Activated CD4-positive, alpha-beta T cell treated with anti-CD3 and anti-CD28 coated beads for 36 hours (primary cell): ENCODE measurements at regions not wholly inside any gene's neighbourhood (a gene's known extent, or its start where the extent isn't known, plus 50 kb on each side); places are given as distances from the start of the nearest gene placed in this dataset.
"Not testable (repeated sequence)": the region's sequence is repeated elsewhere in the genome, so short reads cannot be mapped to it uniquely, and the experiment has no call there.

Source experiments
- ATAC-seq: fragments of 200-7000 bp; cut with Tn5 transposase; one replicate; pipeline ENCODE4 v1.10.0; 2021; ENCODE audit warnings: mild to moderate bottlenecking, moderate library complexity
- CTCF ChIA-PET: fragments of 350-600 bp; sonication (Branson Sonifier 250); formaldehyde crosslinking; loops from one replicate; lab custom pipeline; 2021; ENCODE audit warnings: antibody characterized with exemption; lab: Charles Lee
- POLR2A ChIA-PET: fragments of 350-600 bp; sonication (Branson Sonifier 250); formaldehyde crosslinking; loops from one replicate; lab custom pipeline; 2021; ENCODE audit warnings: antibody characterized with exemption, inconsistent platforms; lab: Charles Lee
- DNase-seq: peaks from one replicate; pipeline ENCODE4 v3.0.0-alpha.2; 2020
- H3K27ac Mint-ChIP-seq: one replicate; pipeline ENCODE4 v1.8.0; 2021; ENCODE audit warnings: mixed read lengths
- H3K27me3 Mint-ChIP-seq: one replicate; pipeline ENCODE4 v1.8.0; 2021; ENCODE audit warnings: mixed read lengths
- H3K36me3 Mint-ChIP-seq: one replicate; pipeline ENCODE4 v1.8.0; 2021; ENCODE audit warnings: low read depth, mixed read lengths
- H3K4me1 Mint-ChIP-seq: one replicate; pipeline ENCODE4 v1.8.0; 2021; ENCODE audit warnings: mixed read lengths
- H3K4me3 Mint-ChIP-seq: one replicate; pipeline ENCODE4 v1.8.0; 2021; ENCODE audit warnings: mild to moderate bottlenecking, moderate library complexity, mixed read lengths
- H3K9me3 Mint-ChIP-seq: one replicate; pipeline ENCODE4 v1.8.0; 2021; ENCODE audit warnings: low read depth, mixed read lengths
- intact Hi-C, 2 experiments: fragments of 100-400 bp; cut with DNase I in 1 of 2; cut with micrococcal nuclease in 1 of 2; formaldehyde crosslinking; loops; one replicate each; pipeline versions ENCODE4 v1.14.2 to v1.15.1; 2022 to 2024; cut with DNase I, micrococcal nuclease

DNA sequence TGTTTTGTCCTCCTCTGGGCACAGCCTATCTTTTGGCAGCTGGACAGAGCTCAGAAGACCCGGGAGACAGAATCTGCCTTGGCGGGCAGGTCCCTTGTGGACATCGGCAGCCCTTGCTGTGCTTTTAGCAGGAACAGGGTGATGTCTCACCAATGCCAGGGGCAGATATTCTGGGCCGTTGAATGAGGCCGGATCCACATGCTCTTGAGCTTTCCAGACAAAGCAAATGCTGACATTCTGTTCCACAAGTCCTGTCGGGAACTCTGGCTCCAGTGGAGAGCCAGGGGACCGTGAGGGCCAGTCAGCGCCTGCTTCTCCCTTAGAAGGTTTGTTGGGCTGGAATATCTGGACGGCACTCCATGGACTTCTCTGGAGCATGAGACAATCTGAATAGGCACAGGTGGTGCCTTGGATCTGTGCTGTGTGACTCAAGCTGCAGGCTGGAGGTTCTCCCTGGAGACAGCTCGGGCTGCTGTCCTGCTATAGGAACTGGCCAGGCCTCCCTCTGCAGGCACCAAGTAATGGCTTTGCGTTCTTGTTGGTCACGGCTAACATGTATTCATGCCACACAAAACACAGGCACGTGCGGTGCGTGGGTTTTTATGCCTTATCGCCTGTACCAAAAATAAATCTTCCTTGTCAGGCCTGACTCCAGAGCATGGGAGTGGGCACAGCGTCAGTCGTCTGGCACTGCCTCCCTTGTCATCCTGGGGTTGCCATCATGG is 80.3 kb downstream of the GADD45G start:
- Mint-ChIP-seq H3K4me3 (no peak overlapping the region), H3K36me3 (no peaks in the 10 kb centered on the region), H3K9me3 (no peaks in the 10 kb centered on the region), H3K27ac (no peak overlapping the region), H3K4me1 (no peaks in the 10 kb centered on the region), H3K27me3 (no peaks in the 10 kb centered on the region)
- intact Hi-C loops: no loop called here
- DNase-seq: no peak
- no peak for ATAC-seq
- ChIA-PET POLR2A (no interaction called here), CTCF (interaction anchor here (1.5 kb wide), 1 partner anchor 59 kb away, joined by 3 read pairs; no protein-coding TSS in a partner anchor)

DNA sequence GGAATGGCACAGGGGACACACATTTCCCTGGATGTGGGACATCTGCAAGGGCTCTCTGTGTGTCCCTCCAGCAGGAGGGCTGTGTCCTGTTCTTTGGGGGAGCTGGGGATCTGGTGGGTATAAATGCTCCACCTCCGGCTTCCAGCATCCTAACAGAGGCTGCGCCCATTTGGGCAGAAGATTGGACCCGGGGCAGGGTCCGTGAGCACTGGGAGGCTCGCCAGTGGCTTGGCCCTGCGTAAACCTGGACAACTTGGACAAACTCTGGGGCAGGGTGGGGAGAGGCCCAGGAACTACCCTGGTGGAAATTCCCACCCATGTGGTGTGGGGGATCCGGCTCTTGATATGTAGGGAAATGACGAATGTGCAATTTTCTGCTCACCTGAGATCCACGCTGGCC is 80.9 kb downstream of the GADD45G start:
- ATAC-seq: no peak
- DNase-seq: no peak
- Mint-ChIP-seq H3K4me3 (no peak overlapping the region), H3K4me1 (peaks cover under 1% of the 10 kb centered on the region), H3K9me3 (no peaks in the 10 kb centered on the region), H3K36me3 (no peaks in the 10 kb centered on the region), H3K27ac (no peak overlapping the region), H3K27me3 (no peaks in the 10 kb centered on the region)
- CTCF ChIA-PET: interaction anchor here (1.5 kb wide), 1 partner anchor 58 kb away, joined by 3 read pairs; no protein-coding TSS in a partner anchor
- intact Hi-C loops: no loop called here
- POLR2A ChIA-PET: no interaction called here

DNA sequence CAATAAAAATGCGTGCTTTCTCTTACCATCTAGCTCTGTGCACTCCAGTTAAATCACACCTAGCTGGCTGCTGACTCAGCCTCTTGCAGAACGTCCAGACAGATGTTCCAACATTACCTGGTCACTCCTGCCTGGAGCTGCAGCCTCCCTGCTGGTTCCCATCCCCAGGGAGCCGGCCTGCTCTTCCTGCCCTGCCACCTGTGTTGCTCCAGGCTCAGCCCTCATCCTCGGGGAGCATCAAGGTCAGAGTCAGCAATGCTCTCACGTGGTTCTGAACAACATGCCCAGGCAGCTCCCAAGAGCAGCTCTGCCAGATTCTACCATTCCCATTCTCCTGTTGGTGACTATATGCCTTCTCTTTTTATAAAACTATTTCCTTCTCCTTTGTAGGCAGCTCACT is 81.3 kb downstream of the GADD45G start:
- CTCF ChIA-PET: interaction anchor here (1.5 to 1.8 kb wide), 2 partner anchors 14 to 58 kb away, joined by 3 to 5 read pairs; no protein-coding TSS in a partner anchor
- DNase-seq (no peak), ATAC-seq (no peak)
- POLR2A ChIA-PET: no interaction called here
- H3K36me3 Mint-ChIP-seq: no peaks in the 10 kb centered on the region
- H3K27ac Mint-ChIP-seq: no peak overlapping the region
- intact Hi-C loops: no loop called here
- H3K4me3 Mint-ChIP-seq: no peak overlapping the region
- no peaks in the 10 kb centered on the region for H3K9me3 Mint-ChIP-seq
- peaks cover 3% of the 10 kb centered on the region for H3K4me1 Mint-ChIP-seq
- no peaks in the 10 kb centered on the region for H3K27me3 Mint-ChIP-seq

DNA sequence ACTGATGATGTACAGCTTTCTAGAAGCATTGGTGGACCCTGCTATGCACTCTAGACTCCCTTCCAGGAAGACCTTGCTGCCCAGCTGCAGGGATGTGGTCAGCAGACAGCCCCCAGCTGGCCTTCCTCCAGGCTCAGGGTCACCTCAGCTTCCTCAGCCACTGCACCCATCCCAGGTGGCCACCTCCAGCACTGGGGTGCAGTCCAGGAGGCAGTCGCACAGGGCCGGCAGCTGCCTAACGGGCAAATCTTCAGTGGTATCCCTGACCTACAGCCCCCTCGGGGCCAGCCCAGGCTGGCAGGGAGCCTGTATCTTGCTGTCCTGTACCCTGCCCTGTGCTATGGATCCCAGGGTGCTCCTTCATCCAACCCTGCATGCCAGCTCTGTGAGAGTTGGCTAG is 81.8 kb downstream of the GADD45G start:
- no peak overlapping the region for H3K27ac Mint-ChIP-seq
- DNase-seq: no peak
- intact Hi-C loops: no loop called here
- no peaks in the 10 kb centered on the region for H3K9me3 Mint-ChIP-seq
- no peak for ATAC-seq
- H3K4me1 Mint-ChIP-seq: peaks cover 6% of the 10 kb centered on the region
- H3K4me3 Mint-ChIP-seq: no peak overlapping the region
- ChIA-PET CTCF (interaction anchor here (0.7 to 1.8 kb wide), 3 partner anchors 14 to 57 kb away, joined by 3 to 5 read pairs (median 3); no protein-coding TSS in a partner anchor), POLR2A (no interaction called here)
- no peaks in the 10 kb centered on the region for H3K27me3 Mint-ChIP-seq
- no peaks in the 10 kb centered on the region for H3K36me3 Mint-ChIP-seq

DNA sequence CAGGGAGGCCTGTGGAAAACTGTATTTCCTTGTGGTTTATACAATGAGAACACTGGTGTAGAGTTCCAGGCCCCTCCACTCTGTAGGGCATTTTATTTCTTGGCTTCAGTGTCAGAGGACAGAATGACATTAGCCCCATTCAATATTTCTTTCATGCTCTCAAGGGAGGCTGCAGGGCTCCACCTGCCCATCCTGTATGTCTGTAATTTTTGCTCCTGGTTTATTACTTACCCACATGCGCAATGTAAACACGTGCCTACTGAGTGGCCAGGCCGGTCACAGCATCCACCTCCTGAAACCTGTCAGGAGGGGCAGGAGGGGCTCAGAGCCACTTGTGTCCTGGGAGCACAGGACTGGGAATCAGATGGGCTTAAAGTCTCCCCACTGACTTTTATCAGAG is 82.4 kb downstream of the GADD45G start:
- intact Hi-C loops: no loop called here
- Mint-ChIP-seq H3K9me3 (no peaks in the 10 kb centered on the region), H3K27ac (no peak overlapping the region), H3K4me3 (no peak overlapping the region), H3K36me3 (no peaks in the 10 kb centered on the region), H3K4me1 (peaks cover 12% of the 10 kb centered on the region), H3K27me3 (no peaks in the 10 kb centered on the region)
- DNase-seq: no peak
- ChIA-PET CTCF (interaction anchor here (0.7 to 1.8 kb wide), 2 partner anchors 13 to 18 kb away, joined by 3 to 5 read pairs; no protein-coding TSS in a partner anchor), POLR2A (no interaction called here)
- ATAC-seq: no peak

DNA sequence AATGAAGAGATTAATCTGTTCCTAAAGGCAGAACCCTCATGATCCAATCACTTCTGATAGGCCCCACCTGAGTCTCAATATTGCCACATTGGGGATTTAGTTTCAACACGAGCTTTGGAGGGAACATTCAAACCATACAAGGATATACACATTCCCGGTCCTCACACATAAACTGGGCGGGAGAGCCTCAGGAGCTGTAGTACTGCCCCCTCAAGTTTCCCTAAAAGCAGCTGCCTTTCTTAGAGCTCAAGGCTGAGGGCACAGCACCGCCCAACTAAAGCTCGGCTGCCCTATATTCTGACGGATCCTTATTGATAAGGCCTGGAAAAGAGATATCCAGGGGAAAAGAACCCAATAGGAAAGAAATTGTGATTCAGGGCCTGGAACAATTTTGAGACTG is 83.0 kb downstream of the GADD45G start:
- Mint-ChIP-seq H3K27me3 (no peaks in the 10 kb centered on the region), H3K4me3 (no peak overlapping the region), H3K4me1 (peaks cover 12% of the 10 kb centered on the region), H3K9me3 (no peaks in the 10 kb centered on the region), H3K27ac (no peak overlapping the region), H3K36me3 (no peaks in the 10 kb centered on the region)
- CTCF ChIA-PET: interaction anchor here (0.6 to 1.8 kb wide), 2 partner anchors 12 to 332 kb away, joined by 3 to 5 read pairs; no protein-coding TSS in a partner anchor
- no peak for ATAC-seq
- intact Hi-C loops: no loop called here
- no peak for DNase-seq
- POLR2A ChIA-PET: no interaction called here

DNA sequence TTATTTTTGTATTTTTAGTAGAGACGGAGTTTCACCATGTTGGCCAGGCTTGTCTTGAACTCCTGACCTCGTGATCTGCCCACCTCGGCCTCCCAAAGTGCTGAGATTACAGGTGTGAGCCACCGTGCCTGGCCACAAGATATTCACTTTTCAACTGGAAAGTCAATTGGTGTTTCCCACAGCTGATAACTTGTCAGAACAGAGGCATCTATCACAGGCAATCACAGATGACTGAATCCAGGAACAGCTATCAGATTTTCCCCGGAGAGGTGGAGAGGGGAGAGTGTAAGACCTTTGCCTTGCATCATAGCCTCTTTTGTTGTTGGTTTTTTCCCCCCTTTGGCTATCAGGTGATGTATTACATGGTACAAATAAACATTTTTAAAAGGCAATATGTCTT is 84.5 kb downstream of the GADD45G start:
- ATAC-seq, H3K27ac Mint-ChIP-seq, intact Hi-C loops, H3K9me3 Mint-ChIP-seq, POLR2A ChIA-PET, H3K27me3 Mint-ChIP-seq, H3K36me3 Mint-ChIP-seq, H3K4me3 Mint-ChIP-seq, DNase-seq: not testable (repeated sequence)
- peaks cover 12% of the 10 kb centered on the region for H3K4me1 Mint-ChIP-seq
- CTCF ChIA-PET: interaction anchor here (1.7 kb wide), 1 partner anchor 86 kb away, joined by 5 read pairs; no protein-coding TSS in a partner anchor

DNA sequence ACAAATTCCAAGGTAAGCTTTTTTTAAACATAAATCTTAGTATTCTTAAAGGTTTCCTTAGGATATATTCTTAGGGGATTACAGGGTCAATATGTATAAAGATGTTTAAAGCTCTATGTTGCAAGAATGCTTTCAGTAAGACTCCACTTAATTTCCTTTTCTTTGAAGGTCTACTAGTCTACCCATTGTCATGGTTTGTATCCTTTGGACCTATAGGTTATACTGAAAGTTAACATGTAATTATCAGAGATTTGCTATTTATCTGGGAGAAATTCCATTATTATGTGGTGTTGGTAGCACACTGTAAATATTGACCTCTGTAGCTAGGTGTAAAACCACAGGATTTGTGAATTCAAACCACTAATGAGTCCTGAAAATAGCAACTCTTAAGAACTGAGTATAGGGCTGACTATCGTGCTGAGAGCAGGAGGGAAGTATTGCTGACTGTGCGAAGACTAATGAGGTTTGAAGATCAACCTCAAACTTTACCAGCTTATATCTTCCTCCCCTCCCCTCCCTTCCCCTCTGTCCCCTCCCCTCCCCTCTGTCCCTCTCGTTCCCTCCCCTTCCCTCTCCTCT is 85.6 kb downstream of the GADD45G start:
- H3K4me1 Mint-ChIP-seq: peaks cover 12% of the 10 kb centered on the region
- ATAC-seq: peak; percentile 64
- ChIA-PET POLR2A (interaction anchor here (0.6 kb wide), 1 partner anchor 127 kb away, joined by 3 read pairs; no protein-coding TSS in a partner anchor), CTCF (interaction anchor here (1.7 kb wide), 1 partner anchor 87 kb away, joined by 5 read pairs; no protein-coding TSS in a partner anchor)
- intact Hi-C loops: no loop called here
- H3K36me3 Mint-ChIP-seq: no peaks in the 10 kb centered on the region
- no peaks in the 10 kb centered on the region for H3K27me3 Mint-ChIP-seq
- H3K4me3 Mint-ChIP-seq: no peak overlapping the region
- no peak overlapping the region for H3K27ac Mint-ChIP-seq
- no peaks in the 10 kb centered on the region for H3K9me3 Mint-ChIP-seq
- no peak for DNase-seq

DNA sequence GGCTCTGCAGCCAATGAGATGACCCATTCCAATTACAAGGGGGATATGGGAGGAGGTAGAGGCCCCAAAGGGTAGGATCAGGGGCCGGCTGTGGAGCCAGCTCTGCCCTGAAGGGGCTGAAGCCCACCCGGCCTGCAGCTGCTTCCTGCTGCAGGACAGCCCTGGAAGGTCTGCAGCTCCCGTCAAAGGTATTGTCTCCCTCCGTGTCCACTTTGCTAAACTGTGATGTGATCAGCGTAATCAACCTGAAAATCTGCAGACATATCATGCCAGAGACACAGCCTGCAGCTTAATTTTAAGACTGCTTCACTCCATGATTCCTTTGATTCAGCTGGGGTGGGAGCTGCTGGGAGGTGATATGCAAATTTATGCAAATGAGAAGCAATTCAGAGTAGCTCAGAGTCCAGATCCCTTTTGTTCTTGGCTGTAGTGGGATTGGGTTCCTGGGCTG is 90.7 kb downstream of the GADD45G start:
- no peak overlapping the region for H3K4me3 Mint-ChIP-seq
- no peaks in the 10 kb centered on the region for H3K27me3 Mint-ChIP-seq
- ChIA-PET POLR2A (no interaction called here), CTCF (interaction anchor here (0.6 to 1.3 kb wide), 4 partner anchors 94 to 1746 kb away, joined by 3 read pairs; no protein-coding TSS in a partner anchor)
- H3K4me1 Mint-ChIP-seq: peaks cover 17% of the 10 kb centered on the region
- DNase-seq (no peak), ATAC-seq (no peak)
- intact Hi-C loops: no loop called here
- no peaks in the 10 kb centered on the region for H3K36me3 Mint-ChIP-seq
- no peak overlapping the region for H3K27ac Mint-ChIP-seq
- no peaks in the 10 kb centered on the region for H3K9me3 Mint-ChIP-seq

DNA sequence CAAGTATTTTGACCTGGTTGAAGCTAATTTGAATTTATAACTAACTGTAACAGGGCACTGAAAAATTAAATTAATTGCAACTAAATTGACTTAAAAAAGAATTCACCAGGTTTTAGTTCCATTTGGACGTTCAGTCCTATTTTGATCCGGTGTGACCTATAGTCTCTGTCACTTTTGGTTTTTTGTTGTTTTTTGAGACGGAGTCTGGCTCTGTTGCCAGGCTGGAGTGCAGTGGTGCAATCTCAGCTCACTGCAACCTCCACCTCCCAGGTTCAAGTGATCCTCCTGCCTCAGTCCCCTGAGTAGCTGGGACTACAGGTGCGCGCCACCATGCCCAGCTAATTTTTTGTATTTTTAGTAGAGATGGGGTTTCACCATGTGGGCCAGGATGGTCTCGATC is 91.2 kb downstream of the GADD45G start:
- DNase-seq, H3K36me3 Mint-ChIP-seq, ATAC-seq, H3K27ac Mint-ChIP-seq, POLR2A ChIA-PET, H3K27me3 Mint-ChIP-seq, intact Hi-C loops, H3K9me3 Mint-ChIP-seq, H3K4me3 Mint-ChIP-seq: not testable (repeated sequence)
- CTCF ChIA-PET: interaction anchor here (0.6 to 1.3 kb wide), 2 partner anchors 96 to 1746 kb away, joined by 3 read pairs; no protein-coding TSS in a partner anchor
- peaks cover 17% of the 10 kb centered on the region for H3K4me1 Mint-ChIP-seq

DNA sequence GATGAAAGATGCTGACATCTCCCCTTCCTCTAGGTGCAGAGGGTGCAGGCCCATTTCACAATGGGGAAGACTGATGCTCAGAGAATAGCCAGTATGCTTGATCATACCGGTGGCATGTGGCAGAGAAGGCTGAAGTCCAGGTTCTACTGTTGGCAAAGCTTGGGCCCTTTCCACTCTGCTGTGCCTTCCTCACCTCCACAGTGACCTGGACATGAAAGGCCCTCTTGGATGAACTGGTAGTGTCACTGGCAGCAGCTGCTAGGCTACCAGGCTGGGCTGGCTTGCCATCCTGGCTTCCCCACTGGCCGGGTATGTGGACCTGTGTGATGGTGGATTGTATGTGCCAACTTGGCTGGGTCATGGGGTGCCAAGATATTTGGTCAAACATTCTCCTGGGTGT is 92.0 kb downstream of the GADD45G start:
- CTCF ChIA-PET: no interaction called here
- H3K9me3 Mint-ChIP-seq: no peaks in the 10 kb centered on the region

More for the DNA sequence above, 92.0 kb downstream of the GADD45G start:
- H3K4me1 Mint-ChIP-seq: peaks cover 18% of the 10 kb centered on the region
- H3K27me3 Mint-ChIP-seq: no peaks in the 10 kb centered on the region
- ATAC-seq (no peak), DNase-seq (no peak)
- H3K4me3 Mint-ChIP-seq: no peak overlapping the region
- no peak overlapping the region for H3K27ac Mint-ChIP-seq
- no peaks in the 10 kb centered on the region for H3K36me3 Mint-ChIP-seq
- intact Hi-C loops: no loop called here
- POLR2A ChIA-PET: no interaction called here
